ENCODE measurements at regions not wholly inside any gene's neighbourhood (a gene's known extent, or its start where the extent isn't known, plus 50 kb on each side); places are given as distances from the start of the nearest gene placed in this dataset.

- DNase-seq (ENCODE audit: low read depth in 3 of 3, low spot score in 1 of 3), result no peak
Measured at GRCh38 chr3:43210049-43211027, 76.0 kb upstream of the SNRK start.

DNA sequence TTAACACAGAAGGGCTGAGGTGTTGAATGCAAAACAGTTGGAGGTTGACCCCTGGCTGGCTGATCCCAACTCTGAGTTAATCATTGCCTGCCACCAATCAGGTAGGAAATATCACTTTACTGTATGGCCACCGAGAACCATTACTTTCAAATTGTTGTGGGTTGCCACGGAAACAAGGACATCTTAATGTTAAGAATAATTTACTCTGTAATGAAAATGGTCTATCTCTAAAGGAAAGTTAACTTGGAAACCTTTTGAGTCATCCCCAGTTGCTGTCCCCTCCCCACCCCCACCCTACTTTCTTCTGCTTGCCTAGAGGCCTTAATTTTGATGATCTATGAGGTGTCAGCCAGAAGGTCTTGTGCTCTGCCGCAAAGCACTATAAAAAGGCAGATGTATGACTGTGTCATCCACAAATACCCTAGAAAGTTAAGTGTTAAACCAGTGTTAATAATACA, 78.7 kb upstream of the SNRK start:
- no peak for DNase-seq (ENCODE audit: low read depth in 3 of 3, low spot score in 1 of 3)

DNA sequence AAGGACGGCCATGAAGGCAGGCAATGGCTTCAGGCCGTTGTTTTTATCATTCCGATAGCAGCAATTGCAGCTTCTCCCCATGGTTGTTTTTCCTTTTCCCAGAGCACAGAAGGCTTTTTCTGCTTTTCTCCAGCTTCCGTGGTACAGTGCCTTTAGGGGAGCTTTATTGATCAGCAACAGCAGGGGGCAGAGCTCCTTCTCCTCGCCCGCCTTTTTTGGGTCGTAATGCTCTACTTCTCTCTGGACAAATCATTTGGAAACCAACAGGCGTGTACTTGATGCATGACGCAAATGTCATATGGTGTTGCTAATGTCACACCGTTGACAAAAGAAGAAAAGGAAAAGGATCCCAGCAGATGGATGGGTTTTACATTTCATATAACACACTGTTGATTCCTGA, 79.7 kb upstream of the SNRK start:
- no peak for DNase-seq (ENCODE audit: low read depth in 3 of 3, low spot score in 1 of 3)

- DNase-seq (ENCODE audit: low read depth in 3 of 3, low spot score in 1 of 3), result no peak
Measured at GRCh38 chr3:43206105-43206504, 80.2 kb upstream of the SNRK start.

GRCh38 chr3:43203022-43203421, 83.3 kb upstream of the SNRK start:
- DNase-seq (ENCODE audit: low read depth in 3 of 3, low spot score in 1 of 3), result no peak

- DNase-seq (ENCODE audit: low read depth in 3 of 3, low spot score in 1 of 3), result no peak
Measured at GRCh38 chr3:43201581-43201980, 84.8 kb upstream of the SNRK start.

DNA sequence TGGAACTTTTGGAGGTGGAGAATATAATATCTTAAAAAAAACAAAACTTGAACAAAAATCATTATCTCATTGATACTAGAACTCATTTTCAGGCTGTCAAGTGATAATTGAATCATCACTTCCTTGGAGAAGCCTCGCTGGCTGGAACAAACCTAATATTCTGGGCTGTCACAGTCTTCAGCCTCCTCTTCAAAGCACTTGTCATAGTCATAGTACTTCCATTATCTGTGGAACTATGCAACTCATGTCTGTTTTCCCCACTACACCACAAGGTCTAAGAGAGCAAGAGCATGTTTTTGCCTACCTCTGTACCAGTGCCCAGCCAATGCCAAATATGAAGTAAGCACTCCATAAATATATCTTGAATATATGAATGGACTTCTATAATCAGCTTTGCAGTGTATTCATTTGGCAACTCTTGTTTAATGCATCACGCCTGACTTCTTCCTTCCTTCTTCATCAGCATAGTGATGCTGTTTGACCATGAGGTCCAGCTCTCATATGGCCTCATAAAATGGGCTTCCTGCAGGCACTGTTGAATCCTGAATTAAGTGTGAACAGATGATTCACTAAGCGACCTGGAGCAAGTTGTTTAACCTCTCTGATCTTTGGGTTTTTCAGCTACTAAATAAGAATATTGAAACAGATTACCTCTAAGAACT, 86.6 kb upstream of the SNRK start:
- no peak for DNase-seq (ENCODE audit: low read depth in 3 of 3, low spot score in 1 of 3)

- no peak for DNase-seq (ENCODE audit: low read depth in 3 of 3, low spot score in 1 of 3)
Measured at GRCh38 chr3:43198791-43199644, 87.3 kb upstream of the SNRK start.

GRCh38 chr3:43198301-43198700, 88.0 kb upstream of the SNRK start:
- DNase-seq (ENCODE audit: low read depth in 3 of 3, low spot score in 1 of 3), result no peak

GRCh38 chr3:43197181-43197580, 89.2 kb upstream of the SNRK start:
- DNase-seq (ENCODE audit: low read depth in 3 of 3, low spot score in 1 of 3), result no peak

DNA sequence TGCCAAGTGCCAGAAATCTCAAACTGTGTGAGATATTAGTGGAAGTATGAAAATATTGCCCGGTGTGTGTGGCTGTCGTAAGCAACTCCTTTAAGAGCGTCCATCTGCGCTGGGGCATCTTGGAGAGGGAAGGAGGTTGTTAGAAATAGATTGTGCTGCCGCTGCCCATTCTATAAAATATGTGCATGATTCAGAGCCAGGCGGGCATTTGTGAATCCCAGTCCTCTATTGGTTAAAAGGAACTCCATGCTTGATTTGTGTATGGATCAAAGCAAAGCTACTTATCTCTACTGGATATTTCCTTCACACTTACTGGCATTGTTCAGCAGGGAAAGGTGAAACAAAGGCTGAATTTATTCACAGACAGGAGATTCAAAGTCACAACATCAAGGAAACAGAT, 89.6 kb upstream of the SNRK start:
- DNase-seq (ENCODE audit: low read depth in 3 of 3, low spot score in 1 of 3), result no peak

DNA sequence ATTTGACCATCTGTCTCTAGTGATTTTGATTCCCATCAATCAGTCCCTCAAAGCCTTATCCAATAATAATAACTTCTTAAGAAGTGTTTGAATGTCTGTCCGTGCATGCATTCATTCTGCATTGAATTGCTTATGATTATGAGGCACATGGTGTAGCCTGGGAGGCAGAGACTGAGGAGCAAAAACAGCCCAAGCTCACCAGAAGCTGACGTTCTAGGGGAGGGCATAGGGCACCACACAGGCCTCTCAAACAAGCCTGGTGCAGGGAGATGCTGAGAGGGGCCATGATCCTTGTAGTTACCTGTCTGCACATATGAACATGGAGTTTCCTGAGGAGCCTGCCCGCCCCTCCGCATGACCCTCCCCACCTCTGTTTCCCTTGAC, 89.2 kb upstream of the POMGNT2 start:
- no peak for DNase-seq (ENCODE audit: low read depth in 3 of 3, low spot score in 1 of 3)

DNA sequence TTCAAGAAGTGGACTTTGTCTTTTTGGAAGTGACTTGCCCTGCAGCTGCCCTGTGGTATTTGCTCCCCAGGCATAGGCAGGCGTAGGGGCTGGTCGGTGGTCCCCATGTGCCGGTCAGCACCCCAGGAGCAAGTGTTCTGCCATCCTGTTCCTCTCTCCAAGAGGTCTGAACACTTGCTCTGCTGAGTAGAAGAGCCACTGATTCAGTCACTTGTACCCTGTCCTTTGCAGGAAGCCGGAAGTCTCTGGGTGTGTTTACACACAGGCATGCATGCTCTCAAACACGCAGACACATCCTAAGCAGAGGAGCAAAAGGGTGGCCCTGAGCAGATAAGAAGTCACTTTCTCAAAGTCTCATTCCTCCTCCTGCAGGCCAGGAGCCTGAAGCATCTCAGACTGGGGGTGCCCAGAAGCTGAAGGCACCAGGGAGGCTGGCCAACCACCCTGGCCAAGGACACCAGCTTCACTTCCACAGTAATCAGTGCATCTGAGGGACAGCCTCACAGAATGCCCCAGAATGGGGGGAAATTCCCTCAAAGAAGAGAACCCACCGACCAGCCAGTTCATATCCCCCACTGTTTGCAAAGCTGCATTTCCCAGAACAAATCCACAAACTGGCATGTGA, 88.7 kb upstream of the POMGNT2 start:
- DNase-seq (ENCODE audit: low read depth in 3 of 3, low spot score in 1 of 3), result peak in 2 of 3 donors; percentile 13 to 16

GRCh38 chr3:43194069-43194468, 88.2 kb upstream of the POMGNT2 start:
- DNase-seq (ENCODE audit: low read depth in 3 of 3, low spot score in 1 of 3), result no peak

DNA sequence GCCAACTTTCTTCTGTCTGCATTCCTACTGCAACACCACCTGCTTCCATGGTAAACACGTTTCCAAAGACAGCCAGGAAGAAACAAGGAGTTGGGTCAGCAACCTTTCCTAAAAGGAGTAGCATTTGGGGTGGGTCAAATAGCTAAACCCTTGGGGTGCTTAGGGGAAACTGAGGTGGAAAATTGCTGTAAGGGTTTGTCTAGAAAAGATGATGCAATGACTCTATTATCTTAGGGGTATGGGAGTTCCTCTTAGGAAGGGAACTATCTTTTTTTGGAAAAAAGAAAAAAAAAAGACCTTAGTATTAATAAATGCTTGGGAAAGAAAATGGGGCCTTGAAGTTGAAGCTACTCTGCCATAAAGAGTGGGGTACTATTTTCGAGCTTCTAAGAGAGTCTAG, 86.1 kb upstream of the POMGNT2 start:
- no peak for DNase-seq (ENCODE audit: low read depth in 3 of 3, low spot score in 1 of 3)

- DNase-seq (ENCODE audit: low read depth in 3 of 3, low spot score in 1 of 3), result no peak
Measured at GRCh38 chr3:43191116-43191515, 85.2 kb upstream of the POMGNT2 start.

DNA sequence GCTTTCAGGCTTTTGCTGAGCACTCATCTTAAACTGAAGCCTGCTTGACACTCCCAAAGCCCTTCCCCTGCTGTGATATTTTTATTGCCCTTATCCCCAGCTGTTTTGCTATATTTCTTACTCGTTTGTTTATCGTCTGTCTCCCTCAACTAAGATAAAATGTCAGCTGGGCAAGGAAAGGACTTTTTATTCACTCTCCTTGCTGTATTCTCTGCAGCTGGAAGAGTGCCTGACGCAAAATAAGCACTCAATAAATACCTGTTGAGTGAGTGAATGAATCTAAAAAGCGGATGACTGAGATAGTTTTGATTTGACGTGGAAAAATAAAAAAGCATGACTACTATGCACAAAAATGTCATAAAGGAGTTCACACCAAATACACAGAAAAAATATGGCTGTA, 84.8 kb upstream of the POMGNT2 start:
- no peak for DNase-seq (ENCODE audit: low read depth in 3 of 3, low spot score in 1 of 3)

- DNase-seq (ENCODE audit: low read depth in 3 of 3, low spot score in 1 of 3), result no peak
Measured at GRCh38 chr3:43187836-43188479, 82.1 kb upstream of the POMGNT2 start.

- DNase-seq (ENCODE audit: low read depth in 3 of 3, low spot score in 1 of 3), result no peak
Measured at GRCh38 chr3:43185983-43186314, 80.1 kb upstream of the POMGNT2 start.

- no peak for DNase-seq (ENCODE audit: low read depth in 3 of 3, low spot score in 1 of 3)
Measured at GRCh38 chr3:43185274-43185982, 79.5 kb upstream of the POMGNT2 start.
